IMR-90 (cell line): ENCODE measurements at regions not wholly inside any gene's neighbourhood (a gene's known extent, or its start where the extent isn't known, plus 50 kb on each side); places are given as distances from the start of the nearest gene placed in this dataset.

Source experiments
- ATAC-seq: fragments of 200-7000 bp; cut with Tn5 transposase; 2 replicates; pipeline ENCODE4 v1.9.1; 2020; ENCODE audit warnings: low read depth, mild to moderate bottlenecking, moderate library complexity
- BruUV-seq: library from RNA; stranded (reverse); fragments of 400-500 nt; replicated peaks from 2 replicates; lab custom pipeline; 2021; lab: Mats Ljungman, UMichigan
- CTCF ChIA-PET: fragments of 300-600 bp; formaldehyde crosslinking; extraction: SDS; loops from one replicate; lab custom pipeline; 2021; ENCODE audit warnings: antibody characterized with exemption; lab: Yijun Ruan, JAX
- POLR2A ChIA-PET: fragments of 300-600 bp; sonication (Branson Sonifier 250); formaldehyde crosslinking; loops from one replicate; lab custom pipeline; 2022; ENCODE audit warnings: antibody characterized with exemption; ENCODE audit not compliant: unreplicated experiment; lab: Charles Lee
- DNase-seq: peaks from one replicate; pipeline ENCODE4 v3.0.0; 2013
- H2AFZ ChIP-seq: replicated peaks from 2 replicates; pipeline ENCODE3; 2013; ENCODE audit warnings: low read length, mild to moderate bottlenecking; ENCODE audit not compliant: poor library complexity
- H2AK5ac ChIP-seq: 2 replicates; pipeline ENCODE4 v1.6.1; 2013; ENCODE audit warnings: low read depth, low read length, inconsistent platforms
- H2AK9ac ChIP-seq: replicated peaks from 2 replicates; pipeline ENCODE3; 2013; ENCODE audit warnings: mild to moderate bottlenecking, low read depth, low read length, moderate library complexity; ENCODE audit not compliant: poor library complexity
- H2BK120ac ChIP-seq: 2 replicates; pipeline ENCODE4 v1.6.1; 2013; ENCODE audit warnings: low read depth, low read length, inconsistent platforms
- H2BK15ac ChIP-seq: 3 replicates; pipeline ENCODE4 v1.6.1; 2013; ENCODE audit warnings: low read depth, low read length, inconsistent platforms
- H2BK20ac ChIP-seq: 2 replicates; pipeline ENCODE4 v1.6.1; 2013; ENCODE audit warnings: low read depth, mild to moderate bottlenecking, inconsistent platforms, low read length, moderate library complexity
- H2BK5ac ChIP-seq: 2 replicates; pipeline ENCODE4 v1.6.1; 2013; ENCODE audit warnings: mild to moderate bottlenecking, low read depth, low read length, inconsistent platforms; ENCODE audit not compliant: poor library complexity, severe bottlenecking
- H3K14ac ChIP-seq: replicated peaks from 2 replicates; pipeline ENCODE4 v1.6.1; 2013; ENCODE audit warnings: low read depth, low read length, inconsistent platforms
- H3K18ac ChIP-seq: 2 replicates; pipeline ENCODE4 v1.6.1; 2013; ENCODE audit warnings: low read depth, low read length, control low read depth
- H3K23ac ChIP-seq: 2 replicates; pipeline ENCODE4 v1.6.1; 2013; ENCODE audit warnings: low read depth, low read length, inconsistent platforms
- H3K27ac ChIP-seq: 2 replicates; pipeline ENCODE4 v1.5.1; 2013; ENCODE audit warnings: mild to moderate bottlenecking, control low read depth, low read length; ENCODE audit not compliant: insufficient read depth
- H3K27me3 ChIP-seq: 2 replicates; pipeline ENCODE4 v1.6.1; 2013; ENCODE audit warnings: low read length; ENCODE audit not compliant: control insufficient read depth, insufficient read depth
- H3K36me3 ChIP-seq: 2 replicates; pipeline ENCODE4 v1.6.1; 2013; ENCODE audit warnings: low read length, mixed read lengths; ENCODE audit not compliant: control insufficient read depth, insufficient read depth
- H3K4ac ChIP-seq: 2 replicates; pipeline ENCODE4 v1.6.1; 2013; ENCODE audit warnings: low read depth, low read length, inconsistent platforms
- H3K4me1 ChIP-seq: 2 replicates; pipeline ENCODE4 v1.6.1; 2013; ENCODE audit warnings: low read length, mixed read lengths; ENCODE audit not compliant: control insufficient read depth, insufficient read depth
- H3K4me2 ChIP-seq: 2 replicates; pipeline ENCODE4 v1.6.1; 2013; ENCODE audit warnings: low read depth, mild to moderate bottlenecking, control low read depth, low read length, moderate library complexity
- H3K4me3 ChIP-seq: 2 replicates; pipeline ENCODE4 v1.5.1; 2013; ENCODE audit warnings: low read depth, mild to moderate bottlenecking, control low read depth, low read length, moderate library complexity; ENCODE audit not compliant: insufficient read depth
- H3K56ac ChIP-seq: 2 replicates; pipeline ENCODE4 v1.6.1; 2013; ENCODE audit warnings: low read length, inconsistent platforms; ENCODE audit not compliant: insufficient read depth; ENCODE audit errors: extremely low read depth
- H3K79me1 ChIP-seq, 2 experiments: 2 replicates each; pipeline ENCODE4 v1.6.1; 2013; ENCODE audit warnings: low read length in 2 of 2, inconsistent platforms in 1 of 2, low read depth in 1 of 2
- H3K9ac ChIP-seq: 2 replicates; pipeline ENCODE4 v1.6.1; 2013; ENCODE audit warnings: low read depth, low read length, control low read depth
- H3K9me1 ChIP-seq: 2 replicates; pipeline ENCODE4 v1.6.1; 2013; ENCODE audit warnings: low read length, inconsistent platforms; ENCODE audit not compliant: insufficient read depth
- H3K9me3 ChIP-seq: 2 replicates; pipeline ENCODE4 v1.6.1; 2013; ENCODE audit warnings: low read length; ENCODE audit not compliant: control insufficient read depth, insufficient read depth
- H4K20me1 ChIP-seq: 2 replicates; pipeline ENCODE4 v1.6.1; 2013; ENCODE audit warnings: low read length, inconsistent platforms; ENCODE audit not compliant: insufficient read depth
- H4K5ac ChIP-seq: 2 replicates; pipeline ENCODE4 v1.6.1; 2013; ENCODE audit warnings: mild to moderate bottlenecking, low read depth, low read length, control low read depth
- H4K8ac ChIP-seq, 2 experiments: 2 replicates each; pipeline ENCODE4 v1.6.1; 2013; ENCODE audit warnings: low read depth in 2 of 2, low read length in 2 of 2, control low read depth in 1 of 2, inconsistent platforms in 1 of 2
- H4K91ac ChIP-seq: 2 replicates; pipeline ENCODE4 v1.6.1; 2013; ENCODE audit warnings: low read depth, low read length, inconsistent platforms; ENCODE audit not compliant: insufficient read depth
- FOS ChIP-seq: fragments of 150-350 bp; IDR thresholded peaks from 2 replicates; pipeline ENCODE4 v1.6.1; 2016; ENCODE audit warnings: low read depth, low read length
- RFX5 ChIP-seq: IDR thresholded peaks from 2 replicates; pipeline ENCODE4 v1.8.0; 2012; ENCODE audit warnings: low read depth, mild to moderate bottlenecking, low read length, moderate library complexity
- WGBS, 2 experiments: methylation state at CpG; one replicate each; pipeline versions ENCODE4 v1.1.5 to v1.1.7; 2013; ENCODE audit warnings: missing lambda C conversion rate in 2 of 2; ENCODE audit not compliant: insufficient read length in 1 of 2; ENCODE audit errors: extremely low coverage in 2 of 2; 5-methylcytosine and 5-hydroxymethylcytosine counted together
- dilution Hi-C: fragments of 300-500 bp; cut with HindIII; formaldehyde crosslinking; loops from one replicate; pipeline ENCODE4 v1.14.3; 2018; ENCODE audit warnings: low sequenced_read_pairs; ENCODE audit not compliant: unreplicated experiment
- in situ Hi-C: fragments of 300-500 bp; cut with MboI; formaldehyde crosslinking; loops from 3 replicates; pipeline ENCODE4 v1.14.3; 2019; ENCODE audit warnings: low sequenced_read_pairs, inconsistent platforms, mixed read lengths
- intact Hi-C: fragments of 100-400 bp; cut with micrococcal nuclease; formaldehyde crosslinking; loops from 2 replicates; pipeline ENCODE4 v1.10.0; 2022

DNA sequence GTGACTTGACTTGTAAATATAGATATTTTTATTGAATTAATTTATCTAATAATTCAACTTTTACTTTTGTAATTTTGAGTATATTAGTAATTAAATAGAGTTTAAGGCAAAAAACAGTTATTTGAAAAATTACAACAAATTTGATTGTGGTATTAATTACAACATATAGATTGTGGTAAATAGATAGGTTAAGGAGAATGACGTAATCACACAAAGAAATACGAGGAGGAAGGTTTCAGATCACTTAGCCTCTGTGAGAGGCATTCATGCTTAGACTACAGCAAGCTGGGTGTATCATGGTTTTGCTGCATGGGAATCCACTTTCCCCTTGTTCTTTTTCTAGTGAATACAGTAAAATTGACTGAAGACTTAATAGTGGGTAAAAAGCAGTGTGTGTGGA, 878.4 kb upstream of the EDIL3 start:
- Histone ChIP-seq H2BK5ac (no peak overlapping the region), H3K4me3 (no peak overlapping the region), H2BK15ac (no peak overlapping the region), H4K20me1 (no peaks in the 10 kb centered on the region), H3K4me1 (no peaks in the 10 kb centered on the region), H3K9ac (no peak overlapping the region), H2BK20ac (no peak overlapping the region), H3K4ac (no peak overlapping the region), H4K91ac (no peak overlapping the region), H3K27ac (no peak overlapping the region), H3K79me1 (no peaks in the 10 kb centered on the region), H3K36me3 (no peaks in the 10 kb centered on the region), H3K27me3 (no peaks in the 10 kb centered on the region), H2BK120ac (no peak overlapping the region), H3K4me2 (no peak overlapping the region), H3K23ac (no peak overlapping the region), H2AK5ac (no peak overlapping the region), H4K5ac (no peak overlapping the region), H3K9me3 (peaks cover 3% of the 10 kb centered on the region; the same call in 1 of the 2 replicates), H3K9me1 (no peaks in the 10 kb centered on the region), H2AK9ac (no peak overlapping the region), H4K8ac (no peak overlapping the region), H3K56ac (no peak overlapping the region), H3K14ac (no peak overlapping the region), H3K18ac (no peak overlapping the region), H2AFZ (no peak overlapping the region)
- no peak for DNase-seq
- ATAC-seq = no peak
- TF ChIP-seq RFX5 = no peak
- no peak for TF ChIP-seq FOS
- in situ Hi-C loops (no loop called here), dilution Hi-C loops (no loop called here), intact Hi-C loops (no loop called here)
- BruUV-seq = no TSS peak
- no CpG with 5 or more reads among the region's 2 CpGs for WGBS, 2 experiments
- ChIA-PET CTCF (no interaction called here), POLR2A (no interaction called here)
